Caco-2 (cell line): ENCODE measurements at regions not wholly inside any gene's neighbourhood (a gene's known extent, or its start where the extent isn't known, plus 50 kb on each side); places are given as distances from the start of the nearest gene placed in this dataset.
"Not testable (repeated sequence)": the region's sequence is repeated elsewhere in the genome, so short reads cannot be mapped to it uniquely, and the experiment has no call there.

Experiments used
- BruUV-seq: library from RNA; stranded (reverse); fragments of 400-500 nt; replicated peaks from 2 replicates; lab custom pipeline; 2021; lab: Mats Ljungman, UMichigan
- CTCF ChIA-PET: fragments of 300-600 bp; sonication (Branson Sonifier 250); formaldehyde crosslinking; loops from one replicate; lab custom pipeline; 2022; ENCODE audit warnings: antibody characterized with exemption; lab: Charles Lee
- POLR2A ChIA-PET: fragments of 300-600 bp; sonication (Branson Sonifier 250); formaldehyde crosslinking; loops from one replicate; lab custom pipeline; 2022; ENCODE audit warnings: antibody characterized with exemption; lab: Charles Lee
- DNase-seq, 2 experiments: peaks; one replicate each; pipeline versions ENCODE4 v3.0.0 to v3.0.0-alpha.2; 2020 to 2022
- H3K27me3 ChIP-seq: replicated peaks from 2 replicates; pipeline ENCODE4 v1.6.0; 2011; ENCODE audit warnings: low read length; ENCODE audit not compliant: control insufficient read depth, insufficient read depth
- H3K36me3 ChIP-seq: 2 replicates; pipeline ENCODE4 v1.5.1; 2011; ENCODE audit warnings: low read length; ENCODE audit not compliant: control insufficient read depth, insufficient read depth
- H3K4me1 ChIP-seq: fragments of 250-450 bp; sonication (Bioruptor Pico); 2 replicates; pipeline ENCODE4 v1.5.1; 2020; ENCODE audit warnings: mild to moderate bottlenecking
- H3K4me3 ChIP-seq: 2 replicates; pipeline ENCODE4 v1.5.1; 2011; ENCODE audit warnings: low read depth, mild to moderate bottlenecking, control low read depth, low read length
- H3K9me3 ChIP-seq: fragments of 250-450 bp; sonication (Bioruptor Pico); 2 replicates; pipeline ENCODE4 v1.5.1; 2020; ENCODE audit warnings: mild to moderate bottlenecking, moderate library complexity
- H3K27ac Mint-ChIP-seq: one replicate; pipeline ENCODE4 v1.8.0; 2022; ENCODE audit warnings: mixed read lengths; ENCODE audit not compliant: unreplicated experiment
- H3K27me3 Mint-ChIP-seq: one replicate; pipeline ENCODE4 v1.8.0; 2022; ENCODE audit warnings: mixed read lengths; ENCODE audit not compliant: insufficient read depth, unreplicated experiment
- H3K36me3 Mint-ChIP-seq: one replicate; pipeline ENCODE4 v1.8.0; 2022; ENCODE audit warnings: mild to moderate bottlenecking, mixed read lengths; ENCODE audit not compliant: insufficient read depth, unreplicated experiment
- H3K4me1 Mint-ChIP-seq: one replicate; pipeline ENCODE4 v1.8.0; 2022; ENCODE audit warnings: low read depth, mixed read lengths; ENCODE audit not compliant: unreplicated experiment
- H3K4me3 Mint-ChIP-seq: one replicate; pipeline ENCODE4 v1.8.0; 2022; ENCODE audit warnings: mild to moderate bottlenecking, moderate library complexity, mixed read lengths; ENCODE audit not compliant: unreplicated experiment
- H3K9me3 Mint-ChIP-seq: one replicate; pipeline ENCODE4 v1.8.0; 2022; ENCODE audit warnings: mixed read lengths; ENCODE audit not compliant: unreplicated experiment
- intact Hi-C: fragments of 100-400 bp; cut with micrococcal nuclease; formaldehyde crosslinking; loops from one replicate; pipeline ENCODE4 v1.10.0; 2022; ENCODE audit not compliant: unreplicated experiment

DNA sequence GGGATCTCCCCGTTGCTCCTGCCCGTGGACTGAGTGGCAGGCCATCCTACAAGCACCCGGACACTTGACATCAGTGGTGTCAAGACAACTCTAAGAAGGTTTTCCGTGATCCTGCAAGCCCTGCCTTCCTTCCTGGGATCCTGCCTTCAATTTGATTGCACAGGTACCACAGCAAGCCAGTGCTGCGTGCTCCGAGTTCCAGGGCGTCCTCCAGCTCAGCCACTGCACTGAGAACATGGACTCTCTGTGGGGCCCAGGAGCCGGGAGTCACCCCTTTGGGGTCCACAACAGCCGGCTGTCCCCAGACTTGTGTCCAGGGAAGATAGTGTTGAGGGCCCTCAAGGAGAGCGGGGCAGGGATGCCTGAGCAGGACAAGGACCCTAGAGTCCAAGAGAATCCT is 100.9 kb upstream of the RIMBP3B start:
- DNase-seq, H3K9me3 ChIP-seq, H3K4me1 ChIP-seq, H3K27me3 Mint-ChIP-seq, intact Hi-C loops, CTCF ChIA-PET, H3K36me3 ChIP-seq, BruUV-seq, H3K4me3 Mint-ChIP-seq, H3K4me3 ChIP-seq, H3K4me1 Mint-ChIP-seq, POLR2A ChIA-PET, H3K9me3 Mint-ChIP-seq, H3K27me3 ChIP-seq, H3K27ac Mint-ChIP-seq, H3K36me3 Mint-ChIP-seq: not testable (repeated sequence)

DNA sequence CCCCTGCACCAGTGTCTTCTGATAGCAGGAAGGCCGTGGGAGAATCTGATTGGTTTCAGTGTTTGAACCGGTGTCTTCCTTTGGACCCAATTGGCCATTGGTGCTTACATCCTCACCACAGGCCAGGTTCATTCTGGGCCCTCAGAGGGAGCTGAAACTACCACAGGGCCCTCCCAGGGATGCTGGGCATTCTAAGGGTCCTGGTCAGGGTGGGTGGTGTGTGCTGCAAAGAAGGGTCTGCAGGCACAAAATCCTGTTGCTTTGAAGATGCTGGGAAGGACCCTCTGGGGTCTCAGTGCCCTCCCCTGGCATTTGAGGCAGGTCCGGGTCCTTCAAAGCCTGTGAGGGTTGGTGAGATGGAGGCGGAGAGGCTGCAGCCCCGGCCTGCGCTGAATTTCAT is 89.8 kb upstream of the RIMBP3B start:
- H3K4me3 Mint-ChIP-seq, H3K36me3 Mint-ChIP-seq, DNase-seq, CTCF ChIA-PET, BruUV-seq, POLR2A ChIA-PET, H3K4me1 ChIP-seq, H3K9me3 Mint-ChIP-seq, H3K4me3 ChIP-seq, H3K9me3 ChIP-seq, intact Hi-C loops, H3K36me3 ChIP-seq, H3K4me1 Mint-ChIP-seq, H3K27me3 ChIP-seq, H3K27ac Mint-ChIP-seq, H3K27me3 Mint-ChIP-seq: not testable (repeated sequence)

DNA sequence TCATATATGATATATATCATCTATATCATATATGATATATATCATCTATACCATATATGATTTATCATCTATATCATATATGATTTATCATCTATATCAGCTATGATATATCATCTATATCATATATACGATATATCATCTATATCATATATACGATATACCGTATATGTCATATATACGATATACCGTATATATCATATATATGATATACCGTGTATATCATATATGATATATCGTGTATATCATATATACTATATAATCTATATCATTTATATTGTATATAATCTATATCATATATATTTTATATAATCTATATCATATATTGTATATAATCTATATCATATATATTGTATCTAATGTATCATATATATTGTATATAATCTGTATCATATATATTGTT is 55.9 kb upstream of the RIMBP3B start:
- H3K4me3 ChIP-seq, H3K9me3 Mint-ChIP-seq, H3K27ac Mint-ChIP-seq, H3K4me3 Mint-ChIP-seq, POLR2A ChIA-PET, H3K27me3 ChIP-seq, DNase-seq, H3K4me1 Mint-ChIP-seq, H3K36me3 Mint-ChIP-seq, BruUV-seq, H3K4me1 ChIP-seq, H3K27me3 Mint-ChIP-seq, intact Hi-C loops, CTCF ChIA-PET, H3K36me3 ChIP-seq, H3K9me3 ChIP-seq: not testable (repeated sequence)
